ENCODE measurements at regions not wholly inside any gene's neighbourhood (a gene's known extent, or its start where the extent isn't known, plus 50 kb on each side); places are given as distances from the start of the nearest gene placed in this dataset.

DNA sequence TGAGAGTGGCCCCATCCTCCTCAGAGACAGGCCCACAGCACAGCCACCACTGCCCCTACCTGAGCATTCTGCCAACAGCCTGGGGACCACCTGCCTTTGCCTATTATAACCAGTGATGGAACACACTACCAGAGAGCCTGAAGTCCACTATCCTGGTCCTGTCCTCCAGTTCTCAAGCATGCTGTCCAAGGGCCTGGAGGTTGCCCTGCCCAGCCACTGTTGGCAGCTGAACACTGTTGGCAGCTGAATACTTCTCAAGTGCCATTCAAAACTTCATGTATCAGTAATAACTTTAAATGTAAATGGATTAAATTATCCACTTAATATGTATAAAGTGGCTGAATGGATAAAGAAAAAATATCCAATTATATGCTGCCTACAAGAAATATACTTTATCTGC, 194.3 kb upstream of the JADE1 start:
- no peaks in the 10 kb centered on the region for H3K27me3 ChIP-seq (ENCODE audit: insufficient read depth, insufficient read length)
- no peak overlapping the region for H3K4me3 ChIP-seq (ENCODE audit: insufficient read length, low read depth)
- H3K4me1 ChIP-seq (ENCODE audit: insufficient read depth, insufficient read length): no peaks in the 10 kb centered on the region
- no peaks in the 10 kb centered on the region for H3K9me3 ChIP-seq (ENCODE audit: insufficient read depth, low read length)
- TF ChIP-seq ZNF274 (IDR thresholded peaks at IDR 0.05; ENCODE audit: low read depth, low read length) (no peak), SUZ12 (IDR thresholded peaks at IDR 0.05; ENCODE audit: extremely low read depth, insufficient read depth, insufficient read length) (no peak), YY1 (IDR thresholded peaks at IDR 0.05; ENCODE audit: insufficient read depth, insufficient read length) (no peak)
- H3K36me3 ChIP-seq (ENCODE audit: insufficient read depth, insufficient read length, low read length): no peaks in the 10 kb centered on the region
- DNase-seq (ENCODE audit: low read depth, low spot score): no peak
- H3K9ac ChIP-seq (ENCODE audit: insufficient read length, low read depth): no peak overlapping the region

DNA sequence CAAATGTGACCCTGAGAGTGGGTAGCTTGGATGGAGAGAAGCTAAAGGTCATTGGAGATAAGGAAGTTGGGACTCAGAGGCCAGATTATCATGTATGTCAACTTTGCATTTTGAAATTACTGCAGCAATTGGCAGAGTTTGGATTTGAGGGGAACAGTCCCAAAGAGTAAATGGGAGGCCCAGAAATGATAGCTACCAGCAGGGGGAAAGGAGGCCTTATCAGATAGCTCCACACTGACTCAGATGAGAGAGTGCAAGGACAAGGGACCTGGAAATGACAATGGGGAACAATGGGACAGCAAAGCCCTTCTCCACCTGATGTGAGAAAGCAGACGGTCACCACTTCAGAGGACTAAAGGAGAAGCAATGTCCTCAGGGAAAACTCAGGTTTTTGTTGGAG, 201.5 kb upstream of the JADE1 start:
- no peaks in the 10 kb centered on the region for H3K4me1 ChIP-seq (ENCODE audit: insufficient read depth, insufficient read length)
- H3K36me3 ChIP-seq (ENCODE audit: insufficient read depth, insufficient read length, low read length): no peaks in the 10 kb centered on the region
- H3K27me3 ChIP-seq (ENCODE audit: insufficient read depth, insufficient read length): no peaks in the 10 kb centered on the region
- no peak overlapping the region for H3K4me3 ChIP-seq (ENCODE audit: insufficient read length, low read depth)
- TF ChIP-seq ZNF274 (IDR thresholded peaks at IDR 0.05; ENCODE audit: low read depth, low read length): no peak
- TF ChIP-seq YY1 (IDR thresholded peaks at IDR 0.05; ENCODE audit: insufficient read depth, insufficient read length): no peak
- no peak for TF ChIP-seq SUZ12 (IDR thresholded peaks at IDR 0.05; ENCODE audit: extremely low read depth, insufficient read depth, insufficient read length)
- no peak overlapping the region for H3K9ac ChIP-seq (ENCODE audit: insufficient read length, low read depth)
- DNase-seq (ENCODE audit: low read depth, low spot score): no peak
- H3K9me3 ChIP-seq (ENCODE audit: insufficient read depth, low read length): no peaks in the 10 kb centered on the region

DNA sequence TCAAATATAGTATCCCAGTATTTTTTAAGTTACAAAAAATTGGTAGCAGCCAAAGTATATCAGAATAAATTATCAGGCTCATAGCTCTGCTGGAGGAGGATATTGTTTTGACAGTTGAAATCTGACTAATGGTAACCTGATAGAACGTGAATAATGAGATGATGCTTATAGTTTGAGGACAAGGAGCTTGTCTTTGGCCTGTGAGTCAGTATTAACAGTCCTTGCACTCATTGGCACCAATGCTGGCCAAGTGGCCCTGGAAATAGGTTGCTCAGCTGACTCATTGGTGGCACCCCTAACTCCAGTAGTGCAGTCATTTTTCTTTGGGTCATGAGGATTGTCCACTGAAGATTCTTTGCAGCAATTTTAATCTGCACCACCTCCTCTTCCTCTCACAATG, 203.3 kb upstream of the JADE1 start:
- no peaks in the 10 kb centered on the region for H3K27me3 ChIP-seq (ENCODE audit: insufficient read depth, insufficient read length)
- H3K36me3 ChIP-seq (ENCODE audit: insufficient read depth, insufficient read length, low read length): no peaks in the 10 kb centered on the region
- no peaks in the 10 kb centered on the region for H3K9me3 ChIP-seq (ENCODE audit: insufficient read depth, low read length)
- H3K9ac ChIP-seq (ENCODE audit: insufficient read length, low read depth): no peak overlapping the region
- TF ChIP-seq SUZ12 (IDR thresholded peaks at IDR 0.05; ENCODE audit: extremely low read depth, insufficient read depth, insufficient read length) (no peak), ZNF274 (IDR thresholded peaks at IDR 0.05; ENCODE audit: low read depth, low read length) (no peak), YY1 (IDR thresholded peaks at IDR 0.05; ENCODE audit: insufficient read depth, insufficient read length) (no peak)
- no peaks in the 10 kb centered on the region for H3K4me1 ChIP-seq (ENCODE audit: insufficient read depth, insufficient read length)
- H3K4me3 ChIP-seq (ENCODE audit: insufficient read length, low read depth): no peak overlapping the region
- DNase-seq (ENCODE audit: low read depth, low spot score): no peak

DNA sequence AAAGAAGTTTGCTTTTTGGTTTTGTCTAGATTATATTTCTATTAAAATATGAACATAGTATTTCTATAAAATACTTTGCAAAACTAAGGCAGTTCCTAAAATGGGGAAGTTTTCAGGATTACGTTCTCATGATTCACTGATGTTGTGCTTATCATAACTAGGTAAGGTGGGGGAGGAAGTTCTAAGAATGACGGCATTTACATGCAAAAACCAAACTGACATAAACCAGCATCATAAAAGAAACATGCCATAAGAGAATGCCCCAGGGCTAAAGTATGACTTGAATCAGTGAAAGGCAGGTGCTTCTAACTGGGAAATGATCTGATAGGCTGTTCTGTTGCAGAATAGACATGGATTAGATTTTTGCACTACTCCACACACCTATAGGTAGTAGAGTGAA, 204.7 kb upstream of the JADE1 start:
- Histone ChIP-seq H3K36me3 (ENCODE audit: insufficient read depth, insufficient read length, low read length) (no peaks in the 10 kb centered on the region), H3K9ac (ENCODE audit: insufficient read length, low read depth) (no peak overlapping the region), H3K9me3 (ENCODE audit: insufficient read depth, low read length) (no peaks in the 10 kb centered on the region), H3K4me3 (ENCODE audit: insufficient read length, low read depth) (no peak overlapping the region), H3K27me3 (ENCODE audit: insufficient read depth, insufficient read length) (no peaks in the 10 kb centered on the region), H3K4me1 (ENCODE audit: insufficient read depth, insufficient read length) (peaks cover 2% of the 10 kb centered on the region)
- no peak for DNase-seq (ENCODE audit: low read depth, low spot score)
- no peak for TF ChIP-seq YY1 (IDR thresholded peaks at IDR 0.05; ENCODE audit: insufficient read depth, insufficient read length)
- no peak for TF ChIP-seq ZNF274 (IDR thresholded peaks at IDR 0.05; ENCODE audit: low read depth, low read length)
- no peak for TF ChIP-seq SUZ12 (IDR thresholded peaks at IDR 0.05; ENCODE audit: extremely low read depth, insufficient read depth, insufficient read length)

DNA sequence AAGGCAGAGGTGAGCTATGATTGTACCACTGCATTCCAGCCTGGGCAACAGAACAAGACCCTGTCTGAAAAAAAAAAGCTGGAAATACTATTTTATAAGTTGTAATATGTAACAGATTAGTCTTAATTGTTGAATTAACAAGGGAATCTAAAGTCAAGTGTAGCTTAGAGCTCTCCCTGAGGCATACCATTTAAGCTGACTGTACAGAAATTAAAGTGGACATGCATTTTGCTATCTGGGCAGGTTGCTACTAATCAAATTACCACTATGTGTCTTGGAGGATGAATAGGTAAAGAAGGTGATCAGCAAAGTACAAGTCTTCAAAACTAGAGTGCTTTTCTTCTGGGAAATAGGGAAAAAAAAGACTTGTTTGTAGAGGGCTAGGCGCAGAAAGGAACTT, 205.3 kb upstream of the JADE1 start:
- Histone ChIP-seq H3K4me1 (ENCODE audit: insufficient read depth, insufficient read length) (peaks cover 4% of the 10 kb centered on the region), H3K36me3 (ENCODE audit: insufficient read depth, insufficient read length, low read length) (no peaks in the 10 kb centered on the region), H3K9me3 (ENCODE audit: insufficient read depth, low read length) (no peaks in the 10 kb centered on the region), H3K9ac (ENCODE audit: insufficient read length, low read depth) (no peak overlapping the region), H3K27me3 (ENCODE audit: insufficient read depth, insufficient read length) (no peaks in the 10 kb centered on the region), H3K4me3 (ENCODE audit: insufficient read length, low read depth) (no peak overlapping the region)
- no peak for TF ChIP-seq ZNF274 (IDR thresholded peaks at IDR 0.05; ENCODE audit: low read depth, low read length)
- no peak for TF ChIP-seq YY1 (IDR thresholded peaks at IDR 0.05; ENCODE audit: insufficient read depth, insufficient read length)
- TF ChIP-seq SUZ12 (IDR thresholded peaks at IDR 0.05; ENCODE audit: extremely low read depth, insufficient read depth, insufficient read length): no peak
- no peak for DNase-seq (ENCODE audit: low read depth, low spot score)

DNA sequence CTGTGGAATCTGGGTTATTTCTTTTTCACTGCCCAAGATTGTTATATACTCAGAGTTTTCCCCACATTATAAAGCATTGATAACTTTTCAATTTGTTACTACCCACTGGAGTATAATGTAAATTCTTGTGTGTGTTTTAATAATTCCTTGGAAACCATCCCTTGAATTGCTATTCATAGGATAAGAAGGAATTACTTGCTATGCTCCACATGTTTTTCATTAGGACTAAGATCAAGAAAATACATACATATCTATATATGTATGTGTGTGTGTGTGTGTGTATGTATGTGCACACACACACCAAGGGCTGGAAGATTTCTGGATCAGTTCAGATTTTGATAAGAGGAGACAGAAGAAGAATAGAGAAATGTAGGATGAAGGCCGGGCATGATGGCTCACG, 206.4 kb upstream of the JADE1 start:
- Histone ChIP-seq H3K36me3 (ENCODE audit: insufficient read depth, insufficient read length, low read length) (no peaks in the 10 kb centered on the region), H3K4me3 (ENCODE audit: insufficient read length, low read depth) (no peak overlapping the region), H3K27me3 (ENCODE audit: insufficient read depth, insufficient read length) (no peaks in the 10 kb centered on the region), H3K9ac (ENCODE audit: insufficient read length, low read depth) (no peak overlapping the region), H3K9me3 (ENCODE audit: insufficient read depth, low read length) (no peaks in the 10 kb centered on the region; the same call in 1 of the 2 replicates), H3K4me1 (ENCODE audit: insufficient read depth, insufficient read length) (peaks cover 6% of the 10 kb centered on the region)
- DNase-seq (ENCODE audit: low read depth, low spot score): no peak
- no peak for TF ChIP-seq ZNF274 (IDR thresholded peaks at IDR 0.05; ENCODE audit: low read depth, low read length)

DNA sequence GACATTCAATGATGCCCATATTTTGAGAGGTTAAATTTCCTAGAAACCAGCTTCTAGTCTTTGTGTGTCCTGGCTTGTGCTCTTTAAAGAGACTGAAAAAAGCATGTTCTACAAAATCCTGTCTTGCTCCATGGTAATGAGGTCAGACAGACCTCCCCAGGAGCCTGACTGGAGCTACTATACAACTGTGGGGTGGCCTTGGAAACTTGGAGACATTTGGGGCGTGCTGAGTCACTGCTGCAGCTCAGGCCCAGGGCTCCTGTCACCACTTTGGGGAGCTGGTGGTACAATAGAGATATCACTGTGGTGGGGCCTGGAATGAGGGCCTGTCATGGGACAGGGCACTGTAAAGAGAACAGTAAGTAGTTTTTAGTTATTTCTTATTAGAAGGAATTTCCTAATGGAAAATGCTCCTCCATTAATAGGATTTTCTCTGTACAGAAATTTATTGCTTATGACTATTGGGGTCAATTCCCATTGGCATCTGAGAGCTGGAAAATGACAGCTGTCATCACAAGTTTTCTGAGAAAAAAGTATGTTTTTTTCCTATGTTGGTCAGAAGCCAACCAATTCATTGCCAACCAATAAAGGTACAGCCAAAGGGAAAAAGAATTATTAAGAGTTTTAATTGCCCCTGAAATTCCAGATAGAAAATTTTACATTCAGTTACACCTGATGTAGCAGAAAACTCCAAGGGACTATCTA, 207.4 kb upstream of the JADE1 start:
- Histone ChIP-seq H3K4me1 (ENCODE audit: insufficient read depth, insufficient read length) (peaks cover 6% of the 10 kb centered on the region), H3K9ac (ENCODE audit: insufficient read length, low read depth) (no peak overlapping the region), H3K27me3 (ENCODE audit: insufficient read depth, insufficient read length) (no peaks in the 10 kb centered on the region), H3K4me3 (ENCODE audit: insufficient read length, low read depth) (no peak overlapping the region), H3K36me3 (ENCODE audit: insufficient read depth, insufficient read length, low read length) (no peaks in the 10 kb centered on the region), H3K9me3 (ENCODE audit: insufficient read depth, low read length) (no peaks in the 10 kb centered on the region; the same call in 1 of the 2 replicates)
- DNase-seq (ENCODE audit: low read depth, low spot score): no peak
- TF ChIP-seq YY1 (IDR thresholded peaks at IDR 0.05; ENCODE audit: insufficient read depth, insufficient read length): no peak
- TF ChIP-seq ZNF274 (IDR thresholded peaks at IDR 0.05; ENCODE audit: low read depth, low read length): no peak

Data from NT2/D1 (cell line).